ENCODE measurements at regions not wholly inside any gene's neighbourhood (a gene's known extent, or its start where the extent isn't known, plus 50 kb on each side); places are given as distances from the start of the nearest gene placed in this dataset.

GRCh38 chr4:183853548-183853940 lies 51.6 kb upstream of the STOX2 start:
- H3K4me3 ChIP-seq (ENCODE audit: low read length): no peak overlapping the region
- no peaks in the 10 kb centered on the region for H3F3A ChIP-seq (ENCODE audit: insufficient read depth, low read length, poor library complexity, severe bottlenecking)
- H3K9ac ChIP-seq (ENCODE audit: low read length): no peak overlapping the region
- no peaks in the 10 kb centered on the region for H4K20me1 ChIP-seq (ENCODE audit: insufficient read depth)
- H2AFZ ChIP-seq (ENCODE audit: low read depth, low read length): no peak overlapping the region
- H3K36me3 ChIP-seq (ENCODE audit: insufficient read depth, low read length): no peaks in the 10 kb centered on the region
- no peak overlapping the region for H3K4me2 ChIP-seq (ENCODE audit: low read length)
- no peaks in the 10 kb centered on the region for H3K79me2 ChIP-seq (replicated peaks; ENCODE audit: insufficient read depth, low read length)
- H3K27me3 ChIP-seq (ENCODE audit: insufficient read depth, low read depth, low read length): no peaks in the 10 kb centered on the region
- H3K9me2 ChIP-seq (ENCODE audit: insufficient read depth, low read length): no peaks in the 10 kb centered on the region
- no peak for TF ChIP-seq CTCF (IDR thresholded peaks at IDR 0.05; ENCODE audit: poor library complexity, severe bottlenecking)
- no peak for TF ChIP-seq EZH2 (IDR thresholded peaks at IDR 0.05; ENCODE audit: borderline replicate concordance, insufficient read depth, low read length, poor library complexity, severe bottlenecking)
- TF ChIP-seq RAD21 (conservative IDR thresholded peaks at IDR 0.05): no peak
- TF ChIP-seq MXI1 (conservative IDR thresholded peaks at IDR 0.05; ENCODE audit: poor library complexity, severe bottlenecking): no peak
- no peak for TF ChIP-seq SMC3 (conservative IDR thresholded peaks at IDR 0.05; ENCODE audit: poor library complexity)
- TF ChIP-seq POLR2AphosphoS5 (IDR thresholded peaks at IDR 0.05): no peak
- no peak for TF ChIP-seq REST (IDR thresholded peaks at IDR 0.05; ENCODE audit: borderline replicate concordance)
- no peak for TF ChIP-seq TAF1 (IDR thresholded peaks at IDR 0.05; ENCODE audit: low read depth)
- TF ChIP-seq EP300 (conservative IDR thresholded peaks at IDR 0.05; ENCODE audit: poor library complexity, severe bottlenecking): no peak
- peaks cover 6% of the 10 kb centered on the region for H3K9me3 ChIP-seq (ENCODE audit: low read length)
- no peak overlapping the region for H3K27ac ChIP-seq (ENCODE audit: low read length)

Data from neural cell (in vitro differentiated cells).